GM12878 (cell line): ENCODE measurements at regions not wholly inside any gene's neighbourhood (a gene's known extent, or its start where the extent isn't known, plus 50 kb on each side); places are given as distances from the start of the nearest gene placed in this dataset.

ENCODE experiments used
- ATAC-seq: fragments of 200-7000 bp; cut with Tn5 transposase; 3 replicates; pipeline ENCODE4 v1.9.1; 2020; ENCODE audit warnings: mild to moderate bottlenecking, moderate library complexity
- BruUV-seq: library from RNA; stranded (reverse); fragments of 400-500 nt; replicated peaks from 2 replicates; lab custom pipeline; 2021; lab: Mats Ljungman, UMichigan
- CTCF ChIA-PET: fragments of 300-600 bp; sonication (Branson Sonifier 250); formaldehyde crosslinking; extraction: SDS; loops from one replicate; lab custom pipeline; 2021; ENCODE audit warnings: inconsistent platforms; lab: Yijun Ruan, JAX
- POLR2A ChIA-PET: fragments of 350-600 bp; formaldehyde crosslinking; extraction: SDS; loops from one replicate; lab custom pipeline; 2021; ENCODE audit warnings: inconsistent platforms; lab: Charles Lee
- RAD21 ChIA-PET: fragments of 300-600 bp; sonication (Branson Sonifier 250); formaldehyde crosslinking; loops from one replicate; lab custom pipeline; 2023; ENCODE audit warnings: antibody characterized with exemption; ENCODE audit not compliant: unreplicated experiment; lab: Charles Lee
- SMC1A ChIA-PET: fragments of 300-600 bp; sonication (Branson Sonifier 250); formaldehyde crosslinking; loops from one replicate; lab custom pipeline; 2023; ENCODE audit not compliant: unreplicated experiment, uncharacterized antibody; lab: Charles Lee
- DNase-seq: peaks from one replicate; pipeline ENCODE4 v3.0.0-alpha.2; 2011; ENCODE audit warnings: low read depth, low spot score
- FAIRE-seq: peaks from 3 replicates; lab custom pipeline; 2011; peaks lifted over from hg19 to GRCh38; lab: Jason Lieb, UNC
- H2AFZ ChIP-seq: 2 replicates; pipeline ENCODE4 v1.6.0; 2011; ENCODE audit warnings: low read depth, low read length, control low read depth; ENCODE audit not compliant: control insufficient read depth
- H3K27ac ChIP-seq: 2 replicates; pipeline ENCODE4 v1.5.1; 2011; ENCODE audit warnings: control low read depth; ENCODE audit not compliant: control insufficient read depth, insufficient read depth
- H3K27me3 ChIP-seq, 2 experiments: replicated peaks in 1 of 2; 2 replicates each; pipeline versions ENCODE4 v1.6.0 to v1.6.1; 2011; ENCODE audit warnings: low read length in 1 of 2; ENCODE audit not compliant: control insufficient read depth in 2 of 2, insufficient read depth in 2 of 2
- H3K36me3 ChIP-seq, 2 experiments: 2 replicates each; pipeline ENCODE4 v1.5.1; 2011; ENCODE audit warnings: low read length in 1 of 2; ENCODE audit not compliant: control insufficient read depth in 2 of 2, insufficient read depth in 2 of 2
- H3K4me1 ChIP-seq: 2 replicates; pipeline ENCODE4 v1.6.1; 2011; ENCODE audit warnings: mild to moderate bottlenecking, low read length, moderate library complexity, mixed read lengths; ENCODE audit not compliant: control insufficient read depth, insufficient read depth
- H3K4me2 ChIP-seq: 2 replicates; pipeline ENCODE4 v1.6.0; 2011; ENCODE audit warnings: control low read depth; ENCODE audit not compliant: control insufficient read depth, insufficient read depth
- H3K4me3 ChIP-seq: fragments of 200-600 bp; sonication (generic); 2 replicates; pipeline ENCODE4 v1.5.1; 2016
- H3K79me2 ChIP-seq: 2 replicates; pipeline ENCODE4 v1.6.0; 2011; ENCODE audit warnings: low read length; ENCODE audit not compliant: control insufficient read depth, insufficient read depth
- H3K9ac ChIP-seq: 2 replicates; pipeline ENCODE4 v1.8.0; 2011; ENCODE audit warnings: low read length, control low read depth, mixed read lengths; ENCODE audit not compliant: control insufficient read depth, insufficient read depth
- H3K9me3 ChIP-seq: replicated peaks from 3 replicates; pipeline ENCODE4 v1.5.1; 2011; ENCODE audit warnings: mild to moderate bottlenecking, low read length; ENCODE audit not compliant: control insufficient read depth, insufficient read depth
- H4K20me1 ChIP-seq: 2 replicates; pipeline ENCODE4 v1.6.0; 2011; ENCODE audit not compliant: control insufficient read depth, insufficient read depth
- ATF7 ChIP-seq: fragments of 450-650 bp; IDR thresholded peaks from 2 replicates; pipeline ENCODE4 v1.6.1; 2016; ENCODE audit warnings: low read depth, mild to moderate bottlenecking
- CUX1 ChIP-seq: IDR thresholded peaks from 2 replicates; pipeline ENCODE4 v1.6.1; 2012; ENCODE audit warnings: improper control_type of control experiment, low read depth, low read length; ENCODE audit not compliant: insufficient replicate concordance
- DPF2 ChIP-seq: fragments of 450-650 bp; IDR thresholded peaks from 2 replicates; pipeline ENCODE4 v1.6.1; 2017; ENCODE audit warnings: mild to moderate bottlenecking
- E2F8 ChIP-seq: fragments of 450-650 bp; IDR thresholded peaks from 2 replicates; pipeline ENCODE4 v1.6.1; 2018; ENCODE audit warnings: mild to moderate bottlenecking, low read depth, moderate library complexity; ENCODE audit not compliant: partially characterized antibody
- FOXK2 ChIP-seq: fragments of 450-650 bp; IDR thresholded peaks from 2 replicates; pipeline ENCODE4 v1.6.1; 2017; ENCODE audit warnings: mild to moderate bottlenecking, moderate library complexity
- JUNB ChIP-seq: IDR thresholded peaks from 2 replicates; pipeline ENCODE4 v1.6.1; 2016; ENCODE audit warnings: antibody characterized with exemption, mild to moderate bottlenecking
- MXI1 ChIP-seq: fragments of 150-350 bp; IDR thresholded peaks from 2 replicates; pipeline ENCODE4 v1.6.1; 2011; ENCODE audit warnings: low read depth, mild to moderate bottlenecking, inconsistent platforms, low read length, improper control_type of control experiment
- NFXL1 ChIP-seq: fragments of 450-650 bp; IDR thresholded peaks from 2 replicates; pipeline ENCODE4 v1.6.1; 2017; ENCODE audit warnings: antibody characterized with exemption, mild to moderate bottlenecking, borderline replicate concordance
- POLR2AphosphoS2 ChIP-seq: IDR thresholded peaks from 2 replicates; pipeline ENCODE4 v1.6.1; 2011; ENCODE audit warnings: low read depth, mild to moderate bottlenecking, low read length, improper control_type of control experiment, moderate library complexity
- POLR2AphosphoS5 ChIP-seq: IDR thresholded peaks from 2 replicates; pipeline ENCODE4 v1.6.1; 2011; ENCODE audit warnings: mild to moderate bottlenecking, low read length, inconsistent platforms
- RUNX3 ChIP-seq: IDR thresholded peaks from 2 replicates; pipeline ENCODE4 v1.6.1; 2012; ENCODE audit warnings: low read length, inconsistent platforms
- STAT1 ChIP-seq: fragments of 450-650 bp; conservative IDR thresholded peaks from 2 replicates; pipeline ENCODE4 v1.6.1; 2014; ENCODE audit warnings: antibody characterized with exemption, mild to moderate bottlenecking
- SUZ12 ChIP-seq: fragments of 200-600 bp; sonication (generic); IDR thresholded peaks from one replicate; pipeline ENCODE4 v1.6.1; 2018; ENCODE audit warnings: antibody characterized with exemption, mild to moderate bottlenecking; ENCODE audit not compliant: unreplicated experiment
- TCF7 ChIP-seq: IDR thresholded peaks from 2 replicates; pipeline ENCODE4 v1.6.1; 2014; ENCODE audit warnings: antibody characterized with exemption, borderline replicate concordance
- USF1 ChIP-seq: IDR thresholded peaks from 2 replicates; pipeline ENCODE4 v1.6.1; 2011; ENCODE audit warnings: borderline replicate concordance, low read depth, mild to moderate bottlenecking, moderate library complexity, mixed read lengths, low read length; ENCODE audit not compliant: insufficient read depth; ENCODE audit errors: extremely low read length
- WGBS: methylation state at CpG from one replicate; pipeline ENCODE4 v1.1.6; 2016; ENCODE audit warnings: low lambda C conversion rate; ENCODE audit not compliant: insufficient replicate concordance, insufficient coverage; ENCODE audit errors: missing lambda C conversion rate; 5-methylcytosine and 5-hydroxymethylcytosine counted together
- in situ Hi-C: fragments of 300-500 bp; cut with MboI; formaldehyde crosslinking; loops from 9 replicates; pipeline ENCODE4 v1.14.3; 2018; ENCODE audit warnings: mixed read lengths
- intact Hi-C: fragments of 100-400 bp; cut with micrococcal nuclease; formaldehyde crosslinking; loops from one replicate; pipeline ENCODE4 v1.14.2; 2022; ENCODE audit not compliant: unreplicated experiment

- ATAC-seq (no peak), DNase-seq (no peak), FAIRE-seq (no peak)
- H3K9ac ChIP-seq, result no peak overlapping the region
- intact Hi-C loops, result no loop called here
- no peak overlapping the region for H3K27ac ChIP-seq
- RAD21 ChIA-PET, result no interaction called here
- SMC1A ChIA-PET, result no interaction called here
- BruUV-seq, result no TSS peak
- H3K27me3 ChIP-seq, result no peaks in the 10 kb centered on the region
- POLR2A ChIA-PET, result no interaction called here
- in situ Hi-C loops, result no loop called here
- no peaks in the 10 kb centered on the region for H3K79me2 ChIP-seq
- H3K4me1 ChIP-seq, result no peaks in the 10 kb centered on the region
- WGBS, result 41% methylated on average over 8 of the region's 8 CpGs
- H3K4me2 ChIP-seq, result no peak overlapping the region
- H3K36me3 ChIP-seq, result no peaks in the 10 kb centered on the region
- H3K4me3 ChIP-seq, result no peak overlapping the region
- no peak overlapping the region for H2AFZ ChIP-seq
- H3K9me3 ChIP-seq, result no peaks in the 10 kb centered on the region
- CTCF ChIA-PET, result no interaction called here
- no peaks in the 10 kb centered on the region for H4K20me1 ChIP-seq
- TF ChIP-seq STAT1 (no peak), POLR2AphosphoS5 (no peak), NFXL1 (no peak), POLR2AphosphoS2 (no peak), TCF7 (no peak), USF1 (no peak), E2F8 (no peak), MXI1 (no peak), JUNB (no peak), SUZ12 (no peak), FOXK2 (no peak), ATF7 (no peak), DPF2 (no peak), CUX1 (no peak), RUNX3 (no peak)
These were observed 486.4 kb upstream of the ADARB2 start for GRCh38 chr10:2223548-2224320.
